ENCODE measurements at regions not wholly inside any gene's neighbourhood (a gene's known extent, or its start where the extent isn't known, plus 50 kb on each side); places are given as distances from the start of the nearest gene placed in this dataset.

DNA sequence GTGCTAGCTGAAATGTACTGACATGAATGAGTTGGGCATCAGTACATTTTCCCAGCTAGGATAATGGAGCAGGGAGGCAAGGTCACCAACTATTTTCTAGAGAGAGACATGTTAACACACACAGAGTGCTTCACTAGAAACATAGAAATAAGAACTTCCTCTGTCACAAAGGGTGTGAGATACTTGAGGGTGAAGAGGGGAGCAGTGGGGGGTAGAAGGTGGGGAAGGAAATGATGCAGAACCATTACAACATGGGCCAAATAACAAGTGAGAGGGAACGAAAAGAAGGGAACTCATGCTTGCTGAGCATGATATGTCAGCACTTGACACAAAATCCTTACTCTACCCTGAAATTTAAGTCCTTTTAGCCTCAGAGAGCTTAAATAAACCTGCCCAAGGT, 87.8 kb upstream of the RFC3 start:
- H3K9me3 ChIP-seq (ENCODE audit: insufficient read depth, low read length), result no peaks in the 10 kb centered on the region
- H3K9ac ChIP-seq (ENCODE audit: insufficient read length, low read depth), result no peak overlapping the region
- no peaks in the 10 kb centered on the region for H3K4me1 ChIP-seq (ENCODE audit: insufficient read depth, insufficient read length)
- DNase-seq (ENCODE audit: low read depth, low spot score), result no peak
- no peaks in the 10 kb centered on the region for H3K36me3 ChIP-seq (ENCODE audit: insufficient read depth, insufficient read length, low read length)
- no peaks in the 10 kb centered on the region for H3K27me3 ChIP-seq (ENCODE audit: insufficient read depth, insufficient read length)
- H3K4me3 ChIP-seq (ENCODE audit: insufficient read length, low read depth), result no peak overlapping the region
- TF ChIP-seq ZNF274 (IDR thresholded peaks at IDR 0.05; ENCODE audit: low read depth, low read length), result no peak
- TF ChIP-seq SUZ12 (IDR thresholded peaks at IDR 0.05; ENCODE audit: extremely low read depth, insufficient read depth, insufficient read length), result no peak
- TF ChIP-seq YY1 (IDR thresholded peaks at IDR 0.05; ENCODE audit: insufficient read depth, insufficient read length), result no peak

DNA sequence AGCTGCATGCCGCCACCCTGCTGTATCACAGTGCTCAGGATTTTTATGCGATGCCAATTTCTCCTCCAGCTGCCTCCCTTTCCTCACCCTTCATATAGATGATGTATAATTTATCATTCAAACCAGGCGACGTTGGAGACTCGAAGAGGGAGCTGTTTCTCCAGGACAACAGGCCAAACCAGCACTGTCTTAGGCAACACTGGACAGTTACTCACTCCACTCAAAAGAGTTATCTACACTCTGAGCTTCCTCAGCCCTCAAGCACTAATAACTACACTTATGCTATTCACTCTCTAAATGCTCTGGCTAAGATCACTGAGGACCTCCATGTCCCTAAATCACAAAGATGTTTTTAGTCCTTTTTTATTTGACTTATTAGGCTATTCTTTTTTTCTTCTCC, 87.3 kb upstream of the RFC3 start:
- Histone ChIP-seq H3K4me3 (ENCODE audit: insufficient read length, low read depth) (no peak overlapping the region), H3K36me3 (ENCODE audit: insufficient read depth, insufficient read length, low read length) (no peaks in the 10 kb centered on the region), H3K27me3 (ENCODE audit: insufficient read depth, insufficient read length) (no peaks in the 10 kb centered on the region), H3K9ac (ENCODE audit: insufficient read length, low read depth) (no peak overlapping the region), H3K4me1 (ENCODE audit: insufficient read depth, insufficient read length) (no peaks in the 10 kb centered on the region), H3K9me3 (ENCODE audit: insufficient read depth, low read length) (no peaks in the 10 kb centered on the region)
- no peak for DNase-seq (ENCODE audit: low read depth, low spot score)
- TF ChIP-seq SUZ12 (IDR thresholded peaks at IDR 0.05; ENCODE audit: extremely low read depth, insufficient read depth, insufficient read length) (no peak), ZNF274 (IDR thresholded peaks at IDR 0.05; ENCODE audit: low read depth, low read length) (no peak), YY1 (IDR thresholded peaks at IDR 0.05; ENCODE audit: insufficient read depth, insufficient read length) (no peak)

DNA sequence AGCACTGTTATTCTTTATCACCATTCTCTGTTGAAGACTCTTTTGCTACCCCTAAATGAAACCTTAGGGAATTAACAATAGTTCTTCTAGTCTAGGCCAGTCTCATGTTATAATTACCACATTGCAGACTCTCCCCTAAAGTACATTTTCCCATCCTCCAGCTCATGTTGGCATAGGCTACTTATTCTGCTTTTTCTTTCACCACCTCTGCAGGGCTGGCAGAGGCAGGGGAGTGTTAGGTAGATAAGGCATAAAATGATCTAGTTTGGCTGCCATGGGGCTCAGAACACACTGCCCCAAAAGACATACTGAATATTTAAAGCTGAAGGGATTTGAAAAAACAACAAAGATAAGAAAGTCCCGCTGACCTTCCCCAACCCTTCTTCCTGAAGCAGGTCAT, 82.7 kb upstream of the RFC3 start:
- H3K9ac ChIP-seq (ENCODE audit: insufficient read length, low read depth), result no peak overlapping the region
- no peak overlapping the region for H3K4me3 ChIP-seq (ENCODE audit: insufficient read length, low read depth)
- no peaks in the 10 kb centered on the region for H3K4me1 ChIP-seq (ENCODE audit: insufficient read depth, insufficient read length)
- H3K36me3 ChIP-seq (ENCODE audit: insufficient read depth, insufficient read length, low read length), result no peaks in the 10 kb centered on the region
- TF ChIP-seq ZNF274 (IDR thresholded peaks at IDR 0.05; ENCODE audit: low read depth, low read length) (no peak), SUZ12 (IDR thresholded peaks at IDR 0.05; ENCODE audit: extremely low read depth, insufficient read depth, insufficient read length) (no peak), YY1 (IDR thresholded peaks at IDR 0.05; ENCODE audit: insufficient read depth, insufficient read length) (no peak)
- no peaks in the 10 kb centered on the region for H3K9me3 ChIP-seq (ENCODE audit: insufficient read depth, low read length)
- H3K27me3 ChIP-seq (ENCODE audit: insufficient read depth, insufficient read length), result no peaks in the 10 kb centered on the region
- no peak for DNase-seq (ENCODE audit: low read depth, low spot score)

DNA sequence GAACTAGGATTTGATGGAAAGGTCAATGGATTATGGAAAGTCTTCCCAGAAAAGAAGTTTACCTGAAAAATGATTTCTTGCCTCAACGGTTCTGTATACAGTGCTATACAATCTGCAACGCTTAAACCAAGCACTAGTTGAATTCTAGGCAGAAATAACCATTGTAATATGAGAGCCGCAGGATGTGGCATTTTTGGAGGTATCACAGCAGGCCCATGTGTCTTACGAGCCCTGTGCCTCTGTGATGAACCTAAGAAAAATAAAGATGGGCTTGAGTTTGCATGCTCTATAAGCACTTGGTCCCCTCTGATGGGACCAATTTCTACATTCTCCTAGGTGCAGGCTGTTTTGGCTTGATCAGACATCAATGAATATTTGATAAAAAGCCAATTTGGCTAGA, 78.7 kb upstream of the RFC3 start:
- Histone ChIP-seq H3K9me3 (ENCODE audit: insufficient read depth, low read length) (no peaks in the 10 kb centered on the region), H3K4me1 (ENCODE audit: insufficient read depth, insufficient read length) (no peaks in the 10 kb centered on the region), H3K4me3 (ENCODE audit: insufficient read length, low read depth) (no peak overlapping the region), H3K27me3 (ENCODE audit: insufficient read depth, insufficient read length) (no peaks in the 10 kb centered on the region), H3K9ac (ENCODE audit: insufficient read length, low read depth) (no peak overlapping the region), H3K36me3 (ENCODE audit: insufficient read depth, insufficient read length, low read length) (no peaks in the 10 kb centered on the region)
- no peak for DNase-seq (ENCODE audit: low read depth, low spot score)
- TF ChIP-seq ZNF274 (IDR thresholded peaks at IDR 0.05; ENCODE audit: low read depth, low read length), result no peak
- TF ChIP-seq YY1 (IDR thresholded peaks at IDR 0.05; ENCODE audit: insufficient read depth, insufficient read length), result no peak
- no peak for TF ChIP-seq SUZ12 (IDR thresholded peaks at IDR 0.05; ENCODE audit: extremely low read depth, insufficient read depth, insufficient read length)

DNA sequence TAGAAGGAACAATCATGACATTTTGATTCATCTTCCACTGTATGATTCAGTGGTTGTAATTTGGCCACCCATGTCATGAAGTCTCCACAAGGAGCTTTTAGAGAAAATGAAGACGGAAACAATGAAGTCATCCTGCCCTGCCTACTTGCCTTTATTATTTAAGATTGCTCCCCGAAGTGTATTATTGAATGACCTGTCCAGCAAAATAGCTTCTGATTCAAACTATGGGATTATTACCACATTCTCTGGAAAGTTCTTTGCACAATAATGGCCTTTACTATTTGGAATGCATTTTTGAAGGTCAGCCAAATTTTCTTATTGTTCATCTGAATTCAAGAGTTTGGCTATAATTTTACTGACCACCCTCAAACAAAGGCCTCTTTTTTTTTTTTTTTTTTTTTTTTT, 77.8 kb upstream of the RFC3 start:
- no peaks in the 10 kb centered on the region for H3K36me3 ChIP-seq (ENCODE audit: insufficient read depth, insufficient read length, low read length)

DNA sequence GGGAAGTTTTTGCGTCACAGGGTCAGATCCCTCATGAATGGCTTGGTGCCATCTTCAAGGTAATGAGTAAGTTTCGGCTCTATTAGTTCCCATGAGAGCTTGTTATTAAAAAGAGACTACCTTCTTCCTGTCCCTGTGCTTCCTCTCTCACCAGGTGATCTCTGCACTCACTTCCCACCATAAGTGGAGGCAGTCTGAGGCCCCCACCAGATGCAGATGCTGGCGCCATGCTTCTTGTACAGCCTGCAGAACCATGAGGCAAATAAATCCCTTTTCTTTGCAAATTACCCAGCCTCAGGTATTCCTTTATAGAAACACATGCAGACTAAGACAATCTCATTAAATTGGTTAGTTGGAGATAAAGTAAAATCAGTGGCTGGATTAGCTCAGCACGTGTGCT, 75.6 kb upstream of the RFC3 start:
- no peak for TF ChIP-seq ZNF274 (IDR thresholded peaks at IDR 0.05; ENCODE audit: low read depth, low read length)
- no peak for TF ChIP-seq YY1 (IDR thresholded peaks at IDR 0.05; ENCODE audit: insufficient read depth, insufficient read length)
- no peak for TF ChIP-seq SUZ12 (IDR thresholded peaks at IDR 0.05; ENCODE audit: extremely low read depth, insufficient read depth, insufficient read length)

More for the DNA sequence above, 77.8 kb upstream of the RFC3 start:
- H3K4me3 ChIP-seq (ENCODE audit: insufficient read length, low read depth), result no peak overlapping the region
- H3K27me3 ChIP-seq (ENCODE audit: insufficient read depth, insufficient read length), result no peaks in the 10 kb centered on the region
- no peaks in the 10 kb centered on the region for H3K9me3 ChIP-seq (ENCODE audit: insufficient read depth, low read length)
- no peak overlapping the region for H3K9ac ChIP-seq (ENCODE audit: insufficient read length, low read depth)
- DNase-seq (ENCODE audit: low read depth, low spot score), result no peak
- TF ChIP-seq YY1 (IDR thresholded peaks at IDR 0.05; ENCODE audit: insufficient read depth, insufficient read length), result no peak
- no peak for TF ChIP-seq SUZ12 (IDR thresholded peaks at IDR 0.05; ENCODE audit: extremely low read depth, insufficient read depth, insufficient read length)
- no peak for TF ChIP-seq ZNF274 (IDR thresholded peaks at IDR 0.05; ENCODE audit: low read depth, low read length)
- no peaks in the 10 kb centered on the region for H3K4me1 ChIP-seq (ENCODE audit: insufficient read depth, insufficient read length)

DNA sequence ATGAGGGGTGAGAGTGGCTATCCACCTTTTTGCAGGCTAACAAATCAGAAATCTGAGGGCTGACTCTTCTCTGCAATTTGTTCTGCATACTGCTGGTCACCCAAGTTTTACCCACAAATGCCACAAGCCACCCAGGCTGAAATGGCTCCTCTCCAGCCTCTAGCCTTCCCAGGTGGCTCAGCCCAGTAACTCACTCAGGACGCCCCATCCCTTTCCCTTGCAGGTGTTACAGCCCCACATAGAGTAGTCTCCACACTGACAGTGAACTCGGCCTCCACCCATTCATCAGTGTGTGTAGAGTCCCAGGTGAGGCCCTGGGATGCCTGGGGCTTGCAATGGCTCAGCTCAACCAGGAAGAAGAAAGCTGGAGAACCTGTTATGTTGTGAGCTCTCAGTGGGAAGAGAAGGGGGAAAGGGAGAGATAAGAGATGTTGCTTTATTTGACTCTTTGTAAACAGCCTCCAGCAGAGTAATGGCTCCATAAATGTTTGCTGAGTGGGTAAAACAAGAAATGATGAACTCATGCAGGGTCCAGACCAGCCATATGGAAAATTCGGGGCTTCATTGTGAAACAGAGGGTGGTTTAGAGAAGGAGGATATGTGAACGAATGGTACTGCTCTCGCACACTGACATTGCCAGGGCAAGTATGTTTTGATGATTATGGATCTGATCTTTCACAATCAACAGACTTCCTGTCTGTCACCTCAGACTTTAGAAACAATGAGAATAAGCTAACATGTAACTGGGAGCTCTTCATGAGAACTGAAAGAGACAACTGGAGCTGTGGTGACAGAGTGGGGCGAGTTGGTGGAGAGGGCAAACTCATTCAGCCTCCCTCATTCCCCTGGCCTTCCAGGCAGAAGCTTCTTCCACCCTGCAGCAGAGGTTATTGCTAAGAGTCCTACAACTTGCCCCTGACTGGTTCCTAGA, 74.2 kb upstream of the RFC3 start:
- Histone ChIP-seq H3K9ac (ENCODE audit: insufficient read length, low read depth) (no peak overlapping the region), H3K9me3 (ENCODE audit: insufficient read depth, low read length) (no peaks in the 10 kb centered on the region; the same call in 1 of the 2 replicates), H3K27me3 (ENCODE audit: insufficient read depth, insufficient read length) (no peaks in the 10 kb centered on the region), H3K4me1 (ENCODE audit: insufficient read depth, insufficient read length) (no peaks in the 10 kb centered on the region), H3K36me3 (ENCODE audit: insufficient read depth, insufficient read length, low read length) (no peaks in the 10 kb centered on the region), H3K4me3 (ENCODE audit: insufficient read length, low read depth) (no peak overlapping the region)
- no peak for DNase-seq (ENCODE audit: low read depth, low spot score)
- TF ChIP-seq YY1 (IDR thresholded peaks at IDR 0.05; ENCODE audit: insufficient read depth, insufficient read length) (no peak), SUZ12 (IDR thresholded peaks at IDR 0.05; ENCODE audit: extremely low read depth, insufficient read depth, insufficient read length) (no peak), ZNF274 (IDR thresholded peaks at IDR 0.05; ENCODE audit: low read depth, low read length) (no peak)

More for the DNA sequence above, 75.6 kb upstream of the RFC3 start:
- H3K9me3 ChIP-seq (ENCODE audit: insufficient read depth, low read length), result no peaks in the 10 kb centered on the region
- H3K36me3 ChIP-seq (ENCODE audit: insufficient read depth, insufficient read length, low read length), result no peaks in the 10 kb centered on the region
- H3K9ac ChIP-seq (ENCODE audit: insufficient read length, low read depth), result no peak overlapping the region
- no peak overlapping the region for H3K4me3 ChIP-seq (ENCODE audit: insufficient read length, low read depth)
- DNase-seq (ENCODE audit: low read depth, low spot score), result no peak
- no peaks in the 10 kb centered on the region for H3K4me1 ChIP-seq (ENCODE audit: insufficient read depth, insufficient read length)
- H3K27me3 ChIP-seq (ENCODE audit: insufficient read depth, insufficient read length), result no peaks in the 10 kb centered on the region

Measured in NT2/D1 (cell line).